ENCODE measurements at regions not wholly inside any gene's neighbourhood (a gene's known extent, or its start where the extent isn't known, plus 50 kb on each side); places are given as distances from the start of the nearest gene placed in this dataset.

GRCh38 chr16:22684574-22685458 lies 129.1 kb upstream of the HS3ST2 start:
- no peaks in the 10 kb centered on the region for H3K9me1 ChIP-seq (replicated peaks; ENCODE audit: control insufficient read depth, extremely low read depth, insufficient read depth, low read length)
- H3K27ac ChIP-seq (ENCODE audit: insufficient read depth, low read depth, low read length), result no peak overlapping the region
- ChIA-PET POLR2A (no interaction called here), CTCF (no interaction called here)
- H3K4me2 ChIP-seq (ENCODE audit: insufficient read depth, low read length), result no peak overlapping the region
- intact Hi-C loops (cut with micrococcal nuclease), result no loop called here
- H3K9ac ChIP-seq (replicated peaks; ENCODE audit: extremely low read depth, insufficient read depth, low read length), result no peak overlapping the region
- H3K4me1 ChIP-seq (ENCODE audit: control insufficient read depth, extremely low read depth, insufficient read depth, low read length), result no peaks in the 10 kb centered on the region
- dilution Hi-C loops (cut with MboI; ENCODE audit: extremely low pct_ligation_motif_present, low sequenced_read_pairs), result no loop called here
- H3K27me3 ChIP-seq (ENCODE audit: control insufficient read depth in 2 of 2, insufficient read depth in 2 of 2, low read length in 2 of 2), result peaks cover 1 to 4% of the 10 kb centered on the region in 2 experiments
- no peaks in the 10 kb centered on the region for H3K36me3 ChIP-seq (ENCODE audit: control insufficient read depth in 2 of 2, extremely low read depth in 1 of 2, insufficient read depth in 2 of 2, low read length in 2 of 2)
- no peaks in the 10 kb centered on the region for H3K79me2 ChIP-seq (ENCODE audit: control insufficient read depth, insufficient read depth, low read length)
- H3K9me3 ChIP-seq (replicated peaks; ENCODE audit: control insufficient read depth, insufficient read depth, low read length), result no peaks in the 10 kb centered on the region
- H3K4me3 ChIP-seq (replicated peaks in 1 of 3; ENCODE audit: insufficient read depth in 1 of 3, low read depth in 1 of 3, low read length in 3 of 3), result no peak overlapping the region
- H2AFZ ChIP-seq (ENCODE audit: low read depth, low read length), result no peak overlapping the region
- FAIRE-seq (no peak), DNase-seq (ENCODE audit: low read depth, low spot score) (no peak)
- no TSS peak for BruUV-seq (replicated peaks)
- TF ChIP-seq CTCF (IDR thresholded peaks at IDR 0.05; ENCODE audit: extremely low read depth in 1 of 2, insufficient read depth in 1 of 2, low read depth in 1 of 2, low read length in 2 of 2) (no peak), POLR2AphosphoS5 (IDR thresholded peaks at IDR 0.05; ENCODE audit: insufficient read depth, low read depth, low read length) (no peak)
- no peaks in the 10 kb centered on the region for H4K20me1 ChIP-seq (replicated peaks; ENCODE audit: control insufficient read depth, extremely low read depth, insufficient read depth, low read length)

DNA sequence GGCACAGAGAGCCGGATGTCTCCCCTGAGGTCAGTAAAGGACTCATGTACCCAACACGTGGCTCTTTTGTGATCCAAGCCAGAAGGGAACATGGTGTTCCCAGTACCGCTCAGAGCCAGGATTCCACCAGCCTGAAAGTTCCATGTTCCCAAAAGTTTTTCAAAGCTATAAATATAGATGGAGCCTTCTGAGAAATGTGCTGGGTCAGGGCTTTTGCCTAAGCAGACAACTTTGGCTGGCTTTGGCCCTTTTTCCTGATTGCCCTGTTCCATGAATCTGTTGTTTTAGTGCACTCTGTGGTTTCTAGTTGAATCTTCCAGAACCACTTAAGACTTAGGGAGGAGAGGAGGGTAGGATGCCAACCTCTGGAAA lies 128.5 kb upstream of the HS3ST2 start:
- Histone ChIP-seq H3K9me3 (replicated peaks; ENCODE audit: control insufficient read depth, insufficient read depth, low read length) (no peaks in the 10 kb centered on the region), H3K27ac (ENCODE audit: insufficient read depth, low read depth, low read length) (no peak overlapping the region), H3K79me2 (ENCODE audit: control insufficient read depth, insufficient read depth, low read length) (no peaks in the 10 kb centered on the region), H2AFZ (ENCODE audit: low read depth, low read length) (no peak overlapping the region), H4K20me1 (replicated peaks; ENCODE audit: control insufficient read depth, extremely low read depth, insufficient read depth, low read length) (no peaks in the 10 kb centered on the region), H3K9ac (replicated peaks; ENCODE audit: extremely low read depth, insufficient read depth, low read length) (no peak overlapping the region), H3K4me2 (ENCODE audit: insufficient read depth, low read length) (no peak overlapping the region), H3K27me3 (ENCODE audit: control insufficient read depth in 2 of 2, insufficient read depth in 2 of 2, low read length in 2 of 2) (no peaks in the 10 kb centered on the region), H3K4me3 (replicated peaks in 1 of 3; ENCODE audit: insufficient read depth in 1 of 3, low read depth in 1 of 3, low read length in 3 of 3) (no peak overlapping the region), H3K4me1 (ENCODE audit: control insufficient read depth, extremely low read depth, insufficient read depth, low read length) (no peaks in the 10 kb centered on the region), H3K36me3 (ENCODE audit: control insufficient read depth in 2 of 2, extremely low read depth in 1 of 2, insufficient read depth in 2 of 2, low read length in 2 of 2) (no peaks in the 10 kb centered on the region), H3K9me1 (replicated peaks; ENCODE audit: control insufficient read depth, extremely low read depth, insufficient read depth, low read length) (no peaks in the 10 kb centered on the region)
- intact Hi-C loops (cut with micrococcal nuclease) (no loop called here), dilution Hi-C loops (cut with MboI; ENCODE audit: extremely low pct_ligation_motif_present, low sequenced_read_pairs) (no loop called here)
- ChIA-PET POLR2A (no interaction called here), CTCF (no interaction called here)
- FAIRE-seq (no peak), DNase-seq (ENCODE audit: low read depth, low spot score) (no peak)
- no peak for TF ChIP-seq EZH2 (IDR thresholded peaks at IDR 0.05; ENCODE audit: borderline replicate concordance, low read depth, low read length, severe bottlenecking)
- TF ChIP-seq POLR2AphosphoS5 (IDR thresholded peaks at IDR 0.05; ENCODE audit: insufficient read depth, low read depth, low read length), result no peak
- BruUV-seq (replicated peaks), result no TSS peak

Data from endothelial cell of umbilical vein (primary cell).